Activated CD4-positive, alpha-beta T cell treated with anti-CD3 and anti-CD28 coated beads for 48 hours (primary cell): ENCODE measurements at regions not wholly inside any gene's neighbourhood (a gene's known extent, or its start where the extent isn't known, plus 50 kb on each side); places are given as distances from the start of the nearest gene placed in this dataset.
A peak's percentile ranks its signal among the peaks of the same experiment; 100 is the strongest.

Experiments used
- DNase-seq: peaks from one replicate; pipeline ENCODE4 v3.0.0-alpha.2; 2020

DNA sequence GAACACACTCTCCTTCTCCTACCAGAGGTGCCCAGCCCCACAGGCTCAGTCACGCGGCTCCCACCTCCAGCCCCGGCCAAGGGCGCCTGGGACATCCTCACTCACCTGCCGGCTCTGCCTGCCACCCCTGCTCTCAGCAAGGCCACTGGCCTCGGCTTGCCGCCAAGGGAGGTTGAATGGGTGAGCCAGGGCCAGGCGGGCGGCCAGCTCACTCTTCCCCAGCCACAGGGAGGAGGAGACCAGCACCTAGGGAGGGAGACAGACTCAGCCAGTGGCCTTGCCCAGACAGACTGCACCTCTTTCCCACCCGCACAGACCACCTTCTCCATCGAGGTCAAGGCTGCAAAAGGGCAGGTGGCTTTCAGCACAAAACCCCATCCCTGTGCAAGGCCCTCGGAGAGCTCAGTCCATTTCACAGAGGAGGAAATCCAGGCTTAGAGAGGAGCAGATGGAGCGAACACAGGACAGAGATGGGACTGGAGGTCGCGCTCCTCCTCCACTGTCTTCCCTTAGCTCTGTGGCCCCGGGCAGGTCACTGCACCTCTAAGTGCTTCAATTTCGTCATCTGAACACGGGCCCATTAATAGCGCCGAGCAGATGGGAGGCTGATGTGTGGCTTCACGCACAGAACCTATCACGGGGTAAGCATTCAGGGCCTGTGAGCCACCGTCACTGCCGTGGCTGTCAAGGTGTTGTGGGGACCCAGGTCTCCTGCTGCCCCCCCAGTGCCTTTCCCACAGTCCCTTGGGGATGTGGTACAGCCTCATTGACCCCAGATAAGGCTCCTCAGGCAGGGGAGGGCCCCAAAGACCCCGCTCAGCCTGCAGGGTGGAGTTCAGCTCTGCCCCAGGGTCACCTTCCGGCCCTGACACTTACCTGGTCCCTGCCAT, 56.1 kb downstream of the RMI2 start:
- no peak for DNase-seq

DNA sequence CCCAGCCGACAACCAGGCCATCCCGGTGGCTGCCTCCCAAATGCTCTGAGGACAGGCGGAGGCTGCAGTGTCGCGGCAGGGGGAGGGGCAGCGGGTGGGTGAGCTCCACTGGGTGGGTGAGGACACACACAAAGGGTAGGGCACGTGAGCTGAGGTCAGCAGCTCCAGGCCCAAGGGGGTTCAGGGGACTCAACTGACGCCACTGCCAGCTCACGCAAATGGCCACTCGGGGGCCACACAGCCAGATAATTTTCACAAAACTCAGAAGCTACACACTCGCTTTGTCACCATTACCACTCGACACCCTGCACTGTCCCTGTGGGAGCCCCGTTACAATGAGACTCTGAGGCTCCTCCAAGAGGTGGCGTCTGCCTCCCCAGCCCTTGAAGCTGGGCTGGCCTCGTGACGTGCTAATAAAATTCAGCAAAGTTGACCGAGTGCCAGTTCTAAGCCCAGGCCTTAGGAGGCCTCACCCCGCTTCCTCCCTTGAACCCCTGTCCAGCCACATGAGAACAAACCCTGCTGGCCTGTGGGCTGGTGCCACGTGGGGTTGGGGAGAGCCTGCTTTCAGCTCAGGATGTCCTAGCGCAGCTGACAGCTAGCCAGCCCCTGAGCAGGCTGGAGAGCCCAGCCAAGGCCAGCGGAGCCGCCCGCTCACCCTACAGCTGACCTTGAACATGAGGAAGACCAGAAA, 56.9 kb downstream of the RMI2 start:
- no peak for DNase-seq

DNA sequence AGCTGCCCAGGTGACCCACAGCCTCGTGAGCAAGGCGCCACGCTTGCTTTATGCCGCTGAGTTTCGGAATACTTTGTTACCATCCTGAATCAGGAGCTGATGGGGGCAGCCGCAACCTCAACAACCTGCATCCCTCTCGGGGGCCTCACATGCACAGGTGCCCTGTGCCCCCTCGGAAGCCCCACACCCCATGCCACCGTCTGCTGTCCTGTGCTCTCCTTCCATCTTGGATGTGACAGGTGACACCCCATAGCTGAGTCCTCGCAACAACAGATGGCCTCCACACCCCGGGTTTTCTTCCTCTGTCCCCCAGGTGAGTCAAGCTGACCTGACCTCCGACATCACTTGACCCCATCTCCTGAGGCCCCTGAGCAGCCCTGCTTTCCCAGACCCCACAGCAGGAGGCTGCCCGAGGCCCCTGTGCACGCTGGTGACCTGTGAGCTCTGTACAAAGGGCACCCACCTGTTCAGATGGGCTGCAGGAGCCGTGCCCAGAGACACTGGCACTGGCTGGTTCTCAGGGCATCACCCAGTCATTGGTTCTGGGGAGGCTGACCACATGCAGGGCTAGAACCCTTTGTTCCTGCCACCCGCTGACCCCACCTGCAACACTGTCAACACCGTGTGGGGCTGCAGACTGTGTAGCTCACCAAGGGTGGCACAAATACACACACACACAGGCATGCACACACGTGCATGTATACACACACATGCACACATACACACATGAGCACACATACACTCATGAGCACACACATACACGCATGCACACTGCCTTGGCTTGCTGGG, 57.7 kb downstream of the RMI2 start:
- DNase-seq, result no peak

DNA sequence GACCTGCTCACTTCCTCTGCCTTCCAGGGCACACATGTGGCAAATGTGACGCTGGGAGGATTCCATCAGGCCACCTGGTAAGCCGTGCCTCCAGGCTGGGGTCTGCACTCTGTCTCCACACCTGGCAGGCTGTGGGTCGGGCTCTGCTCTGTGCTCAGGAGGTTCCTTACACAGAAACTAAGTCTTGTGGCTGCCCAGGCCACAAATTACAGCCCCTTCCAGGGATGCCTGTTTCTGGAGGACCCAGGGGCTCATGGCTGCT, 58.2 kb downstream of the RMI2 start:
- no peak for DNase-seq

DNA sequence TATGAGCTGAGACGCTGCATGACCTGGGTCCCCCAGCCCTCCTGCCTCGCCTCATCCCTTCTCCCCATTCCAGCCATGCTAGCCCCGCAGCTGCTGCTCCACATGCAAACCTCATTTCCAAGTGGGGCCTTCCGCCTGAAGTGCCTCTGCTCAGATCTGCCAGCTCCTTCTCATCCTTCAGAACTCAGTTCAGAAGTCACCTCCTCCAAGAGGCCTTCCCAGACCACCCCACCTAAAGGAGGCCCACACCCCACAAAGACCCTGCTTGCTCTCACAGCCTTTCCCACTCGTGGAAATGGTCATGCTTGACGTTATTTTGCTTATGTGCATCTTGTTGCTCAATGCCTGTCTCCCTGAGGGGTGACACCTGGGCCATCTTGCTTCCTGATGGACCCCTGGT, 58.7 kb downstream of the RMI2 start:
- DNase-seq, result no peak

DNA sequence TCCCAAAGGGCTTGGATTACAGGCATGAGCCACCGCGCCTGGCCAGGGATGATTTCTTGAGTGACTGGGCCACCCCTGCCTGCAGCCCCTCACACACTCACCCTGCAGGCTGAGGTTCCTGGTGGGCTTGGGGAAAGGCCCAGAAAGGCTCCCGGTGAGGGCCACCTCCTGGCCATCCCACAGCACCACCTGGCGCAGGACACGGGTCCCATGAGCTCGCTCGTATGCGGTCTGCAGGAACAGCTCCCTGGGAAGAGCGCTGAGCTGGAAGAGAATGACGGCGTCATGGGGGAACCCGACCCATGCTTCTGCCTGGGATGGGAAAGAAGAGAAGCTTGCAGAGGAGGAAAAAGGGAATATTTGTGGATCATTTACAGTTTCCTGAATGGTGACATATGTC, 59.3 kb downstream of the RMI2 start:
- no peak for DNase-seq

DNA sequence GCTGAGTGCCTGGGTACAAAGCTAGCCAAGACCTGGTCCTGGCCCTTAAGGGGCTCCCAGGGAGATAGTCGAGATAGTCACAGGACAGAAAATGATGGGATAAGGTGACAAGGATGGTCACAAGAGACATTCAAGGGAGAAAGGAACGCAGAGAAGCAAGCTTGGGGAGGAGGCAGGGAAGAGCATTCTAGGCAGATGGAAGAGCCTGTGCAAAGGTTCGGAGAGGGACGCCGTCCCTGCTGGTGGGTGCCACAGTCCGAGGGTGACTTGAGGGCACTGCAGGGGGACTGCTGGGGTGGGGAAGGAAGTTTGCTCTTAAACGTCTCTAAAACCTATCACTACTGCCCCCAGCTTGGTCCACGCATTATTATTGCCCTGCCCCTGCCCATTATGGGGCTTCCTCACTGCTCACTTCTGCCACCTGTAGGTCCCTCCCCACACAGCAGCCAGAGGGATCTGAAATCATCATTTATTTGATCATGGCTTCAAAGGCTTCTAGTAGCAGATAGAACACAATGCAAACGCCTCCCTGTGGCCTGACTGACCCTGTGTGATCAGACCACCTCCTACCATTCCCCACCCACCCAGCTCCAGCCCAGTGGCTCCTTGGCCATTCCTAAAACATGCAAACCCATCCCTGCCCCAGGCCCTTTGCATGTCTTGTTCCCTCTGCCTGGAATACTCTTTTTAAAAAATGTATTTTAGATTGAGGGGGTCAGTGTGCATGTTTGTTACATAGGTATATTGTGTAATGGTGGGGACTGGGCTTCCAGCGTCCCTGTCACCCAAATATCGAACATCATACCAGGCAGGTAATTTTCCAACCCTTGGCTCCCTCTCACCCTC, 60.3 kb downstream of the RMI2 start:
- peak; percentile 77 for DNase-seq

DNA sequence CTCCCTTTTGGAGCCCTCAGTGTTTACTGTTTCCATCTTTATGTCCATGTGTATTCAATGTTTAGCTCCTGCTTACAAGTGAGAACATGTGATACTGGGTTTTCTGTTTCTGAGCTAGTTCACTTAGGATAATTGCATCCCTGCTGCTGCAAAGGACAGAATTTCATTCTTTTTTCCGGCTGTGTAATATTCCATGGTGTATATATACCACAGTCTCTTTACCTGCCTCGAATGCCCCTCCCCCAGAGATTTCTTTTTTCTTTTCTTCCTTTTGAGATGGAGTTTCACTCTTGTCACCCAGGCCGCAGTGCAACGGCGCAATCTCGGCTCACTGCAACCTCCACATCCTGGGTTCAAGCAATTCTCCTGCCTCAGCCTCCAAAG, 60.9 kb downstream of the RMI2 start:
- no peak for DNase-seq

DNA sequence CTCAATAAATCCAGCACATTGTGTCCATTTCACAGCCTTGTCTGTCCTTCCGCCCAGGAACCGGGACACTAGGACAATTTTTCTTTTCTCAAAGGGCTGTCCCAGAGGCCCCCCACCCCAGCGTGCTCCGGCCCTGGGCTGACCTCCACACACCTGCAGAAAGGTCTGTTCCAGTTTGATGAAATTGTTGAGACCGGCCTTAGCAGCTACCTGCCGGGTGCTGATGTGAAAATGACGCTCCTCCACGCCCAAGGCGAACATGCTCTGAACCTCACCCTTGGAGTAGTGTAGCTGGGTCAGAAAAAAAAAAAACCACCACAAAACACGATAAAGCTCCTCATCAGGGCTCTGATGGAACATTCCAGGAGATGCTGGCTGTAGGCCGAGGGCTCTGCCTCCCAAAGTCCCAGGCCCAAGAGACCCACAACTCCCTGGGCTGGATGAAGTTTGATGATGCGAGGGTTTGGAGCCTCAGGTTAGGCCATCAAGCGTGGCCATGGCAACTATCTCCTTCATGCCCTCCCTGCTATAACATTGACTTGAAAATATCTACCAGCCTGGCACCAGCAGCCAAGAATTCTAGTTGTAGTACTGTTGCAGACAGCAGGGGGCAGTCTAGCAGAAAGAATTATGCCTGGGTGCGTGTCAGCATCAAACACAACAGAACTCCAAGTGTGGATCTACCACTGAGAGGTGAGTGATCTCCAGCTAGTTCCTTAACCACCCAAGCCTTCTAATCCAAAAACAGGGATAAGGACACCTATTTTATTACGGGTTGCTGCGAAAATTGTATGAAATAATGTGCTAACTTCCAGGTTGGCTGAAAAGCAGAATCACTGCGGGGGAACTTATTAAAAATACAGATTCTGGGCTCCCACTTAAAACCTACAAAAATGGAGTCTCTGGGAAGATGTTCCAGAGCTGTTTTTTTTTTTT, 62.1 kb downstream of the RMI2 start:
- DNase-seq, result peak; percentile 80

DNA sequence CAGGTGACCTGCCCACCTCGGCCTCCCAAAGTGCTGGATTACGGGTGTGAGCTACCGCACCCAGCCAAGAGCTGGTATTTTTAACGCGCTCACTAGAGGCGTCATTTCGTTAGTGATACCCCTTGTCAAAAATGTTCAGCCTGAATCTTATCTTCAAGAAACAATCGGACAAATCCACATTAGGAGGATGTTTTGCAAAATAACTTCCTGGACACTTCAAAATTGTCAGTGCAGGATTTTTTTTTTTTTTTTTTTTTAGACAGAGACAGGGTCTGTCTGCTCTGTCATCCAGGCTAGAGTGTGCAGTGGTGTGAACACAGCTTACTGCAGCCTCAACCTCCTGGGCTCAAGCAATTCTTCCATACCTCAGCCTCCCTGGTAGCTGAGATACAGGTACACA, 63.0 kb downstream of the RMI2 start:
- DNase-seq, result no peak

DNA sequence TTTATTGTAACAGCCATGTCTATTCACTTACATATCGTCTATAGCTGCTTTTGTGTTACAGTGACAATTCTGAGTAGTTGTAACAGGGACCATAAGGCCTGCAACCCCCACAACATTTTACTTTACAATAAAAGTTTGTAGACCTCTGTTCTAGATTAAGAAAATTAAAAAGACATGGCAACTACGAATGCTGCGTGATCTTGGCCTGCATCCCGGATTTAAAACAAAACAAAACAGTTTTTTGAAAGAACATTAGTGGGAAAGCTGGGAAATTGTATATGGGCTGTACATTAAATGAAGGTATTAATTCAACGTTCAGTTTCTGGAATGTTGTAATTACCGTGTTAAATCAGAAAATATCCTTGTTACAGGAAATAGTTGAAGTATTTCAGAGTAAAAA, 64.1 kb downstream of the RMI2 start:
- DNase-seq, result no peak

DNA sequence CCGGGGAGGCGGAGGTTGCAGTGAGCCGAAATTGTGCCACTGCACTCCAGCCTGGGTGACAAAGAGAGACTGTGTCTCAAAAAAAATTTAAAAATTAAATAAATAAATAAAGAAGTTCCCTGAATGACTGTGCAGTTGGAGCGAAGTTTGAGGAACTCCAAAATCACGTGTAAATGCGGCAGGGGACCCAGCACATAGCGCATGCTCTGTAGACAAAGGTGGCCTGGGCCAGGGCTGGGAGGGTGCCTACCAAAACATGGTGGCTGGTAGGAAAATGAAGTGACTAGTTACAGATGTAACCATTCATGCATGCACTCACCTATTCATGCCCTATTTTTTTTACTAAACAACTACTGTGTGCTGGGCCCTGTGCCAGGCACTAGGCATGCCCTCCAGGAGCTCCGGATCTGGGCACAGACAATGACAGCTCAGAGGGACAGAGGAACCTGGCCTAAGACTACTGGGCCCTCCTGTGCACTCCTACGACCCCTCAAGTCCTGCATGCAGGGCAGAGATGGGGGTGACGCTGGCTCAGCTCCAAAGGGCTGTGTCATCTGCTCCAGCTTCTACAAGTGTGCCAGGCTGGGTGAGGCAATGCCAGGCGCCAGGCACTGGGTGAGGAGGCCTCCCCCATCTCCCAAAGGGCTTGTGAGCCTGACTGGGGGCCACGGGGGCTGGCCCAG, 65.3 kb downstream of the RMI2 start:
- no peak for DNase-seq

DNA sequence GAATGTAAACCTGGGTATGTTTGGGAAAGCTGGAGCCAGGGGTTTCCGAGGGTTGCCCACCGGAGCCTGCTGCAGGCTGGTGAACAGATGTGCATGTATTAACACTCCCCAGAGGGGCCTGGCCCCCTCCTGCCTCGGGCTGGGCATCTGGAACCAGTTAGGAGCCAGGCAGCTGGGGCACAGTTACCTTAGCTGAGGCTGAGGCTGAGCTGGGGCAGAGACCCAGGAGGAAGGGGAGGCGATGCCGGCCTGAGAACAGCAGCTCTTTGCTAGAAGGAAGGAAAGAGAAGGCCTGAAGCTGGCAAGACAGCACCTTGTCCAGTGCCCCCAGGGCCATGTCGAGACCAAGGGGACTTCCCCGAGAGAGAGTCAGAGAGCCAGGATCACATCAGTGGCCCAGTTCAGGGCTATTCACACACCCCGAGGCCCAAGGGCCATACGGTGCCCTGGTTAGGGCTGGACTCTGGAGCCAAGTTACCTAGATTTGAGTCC, 65.8 kb downstream of the RMI2 start:
- no peak for DNase-seq

DNA sequence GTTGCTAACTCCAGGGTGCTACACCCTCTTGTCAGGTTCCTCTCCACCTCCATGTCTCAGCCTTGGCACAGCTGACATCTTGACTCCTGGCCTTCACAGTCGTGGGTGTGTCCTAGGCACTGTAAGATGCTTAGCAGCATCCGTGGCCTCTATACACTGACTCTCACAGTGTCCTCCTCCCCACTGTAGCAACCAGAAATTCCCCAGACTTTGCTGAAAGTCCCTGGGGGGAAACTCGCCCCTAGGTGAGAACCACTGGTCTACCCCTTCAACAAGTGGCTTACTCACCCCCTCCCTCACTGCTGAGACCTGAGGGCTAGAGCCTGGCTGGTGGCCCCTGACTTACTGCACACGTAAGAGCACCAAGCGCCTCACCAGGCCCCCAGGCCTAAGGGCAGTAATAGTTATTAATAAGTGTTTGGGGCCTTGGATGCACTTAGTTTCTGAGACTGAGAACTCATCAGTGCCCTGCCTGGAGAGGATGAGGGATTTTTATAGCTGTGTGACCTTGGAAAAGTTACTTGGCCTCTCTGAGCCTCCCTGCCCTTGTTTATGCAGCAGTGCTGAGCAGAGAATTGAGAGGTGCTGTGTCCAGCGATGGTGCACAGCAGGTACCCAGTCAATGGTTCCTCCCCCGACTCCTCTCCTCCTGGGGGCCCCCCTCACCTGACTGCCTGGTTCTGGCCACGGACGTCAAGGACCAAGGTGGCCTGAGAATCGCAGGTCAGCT, 67.1 kb downstream of the RMI2 start:
- DNase-seq, result no peak

DNA sequence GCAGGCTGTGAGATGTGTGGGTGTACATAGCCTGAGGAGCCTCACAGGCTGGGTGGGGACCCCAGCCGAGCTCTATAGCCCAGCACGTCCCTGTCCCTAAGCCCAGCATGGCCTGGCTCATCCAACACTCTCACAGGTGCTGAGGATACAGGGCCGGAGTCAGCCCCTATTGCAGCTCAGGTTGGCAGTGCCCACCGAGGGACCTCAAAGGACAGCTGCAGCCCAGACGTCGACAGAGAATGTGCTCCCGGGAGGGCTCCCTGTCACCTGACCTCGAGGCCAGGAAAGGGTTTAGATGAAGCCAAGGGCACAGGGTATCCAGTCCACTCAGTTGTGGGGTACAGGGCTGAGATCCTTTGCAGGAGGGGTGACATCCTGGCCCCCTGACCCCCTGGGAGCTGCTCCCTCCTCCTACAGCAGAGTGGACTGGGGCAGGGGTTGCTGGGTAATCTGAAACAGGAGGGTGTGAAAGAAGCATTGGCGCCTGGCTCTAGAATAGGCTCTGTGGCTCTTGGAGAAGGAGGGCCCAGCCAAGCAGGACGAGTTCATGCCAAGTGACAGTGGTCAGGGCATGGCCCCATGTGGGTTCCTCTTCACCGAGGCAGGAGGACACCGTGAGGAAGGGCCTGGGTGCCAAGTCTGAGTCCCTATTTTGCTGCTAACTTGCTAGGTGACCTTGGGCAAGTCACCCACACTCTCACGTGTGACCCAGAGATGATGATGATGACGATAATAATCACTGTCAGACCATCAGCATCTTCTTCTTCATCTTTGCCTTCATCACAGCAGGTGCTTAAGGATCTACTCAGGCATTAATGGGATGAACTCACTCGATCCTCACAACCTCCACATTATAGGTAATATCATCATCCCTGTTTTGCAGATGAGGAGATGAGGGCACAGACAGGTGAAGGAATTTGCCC, 68.0 kb downstream of the RMI2 start:
- no peak for DNase-seq

DNA sequence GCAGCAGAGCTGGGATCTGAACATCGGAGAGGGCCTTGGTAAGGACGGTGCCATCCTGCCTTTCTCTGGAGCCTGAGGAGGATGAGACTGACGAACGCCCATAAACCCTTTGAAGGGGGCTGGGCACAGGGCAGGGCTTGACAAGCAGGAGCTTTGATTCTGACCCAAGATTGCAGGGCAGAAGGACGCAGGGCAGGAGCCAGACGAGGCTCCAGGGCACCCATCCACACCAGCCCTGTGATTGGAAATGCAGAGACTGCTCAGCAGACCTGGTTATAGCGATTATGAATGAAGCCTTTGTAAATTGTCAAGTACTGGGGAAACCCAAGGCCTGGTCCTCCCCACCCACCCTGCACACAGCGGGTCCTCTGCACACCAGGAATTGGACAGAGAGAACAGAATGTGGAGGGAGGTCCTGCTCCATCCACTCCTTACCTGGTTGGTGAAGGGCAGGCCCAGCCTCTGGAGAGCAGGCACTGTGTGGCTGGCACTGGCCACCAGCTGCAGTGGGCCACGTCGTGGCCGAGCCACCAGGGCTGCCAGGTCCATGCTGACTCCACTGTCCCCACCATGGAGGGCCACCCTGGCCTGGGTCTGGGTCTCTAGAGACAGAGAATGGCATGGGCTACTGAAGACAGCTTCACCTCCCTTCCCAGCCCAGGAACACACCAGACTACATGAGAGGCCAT, 68.8 kb downstream of the RMI2 start:
- no peak for DNase-seq

DNA sequence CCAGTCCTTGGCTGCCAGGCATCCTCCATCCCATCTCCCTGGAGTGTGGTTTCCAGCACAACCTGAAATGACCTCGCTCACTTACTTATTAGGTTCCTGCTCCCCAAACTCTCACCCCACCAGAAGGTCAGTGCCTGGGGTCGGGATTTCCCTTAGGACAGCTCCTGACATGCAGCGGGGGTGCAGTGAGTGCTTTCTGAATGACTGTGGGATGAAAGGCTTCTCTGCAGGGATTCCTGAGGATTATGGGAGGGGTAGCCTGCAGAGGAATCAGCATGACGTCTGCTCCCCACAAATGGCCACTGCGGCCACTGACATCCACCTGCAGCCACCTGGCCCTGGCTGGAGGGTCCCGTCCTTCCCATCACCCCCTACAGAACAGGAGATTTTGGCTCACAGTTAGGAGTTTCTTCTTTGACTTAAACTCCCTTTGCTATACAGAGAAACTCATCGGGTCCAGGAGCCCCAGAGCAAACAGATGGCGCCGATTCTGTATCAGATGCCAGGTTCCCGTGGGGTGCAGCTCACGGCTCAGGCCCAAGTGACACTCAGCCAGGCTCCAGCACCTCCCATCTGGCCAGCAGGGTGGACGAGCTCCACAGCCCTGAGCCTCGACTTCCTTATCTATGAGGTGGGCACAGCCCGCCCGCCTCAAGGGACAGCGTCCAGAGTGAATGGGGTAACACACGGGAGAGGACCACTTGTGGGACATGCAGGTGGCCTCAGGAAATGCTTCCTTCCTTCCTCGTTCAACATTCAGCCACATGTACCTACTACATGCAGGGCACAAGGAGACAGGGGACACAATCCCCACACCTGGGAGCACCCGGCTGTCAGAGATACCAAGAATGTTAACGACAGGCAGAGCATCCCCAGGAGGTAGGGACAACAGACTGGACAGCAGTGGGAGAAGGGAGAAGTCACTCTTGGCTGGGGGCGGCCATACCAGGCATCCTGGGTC, 69.8 kb downstream of the RMI2 start:
- DNase-seq, result no peak
